Mucosa of descending colon (tissue), 3 donors: ENCODE measurements at regions not wholly inside any gene's neighbourhood (a gene's known extent, or its start where the extent isn't known, plus 50 kb on each side); places are given as distances from the start of the nearest gene placed in this dataset.

Source experiments
- ATAC-seq: fragments of 200-7000 bp; cut with Tn5 transposase; one replicate; pipeline ENCODE4 v1.9.1; 2020; ENCODE audit warnings: mild to moderate bottlenecking, moderate library complexity
- DNase-seq, 3 donors: peaks; one replicate each; pipeline ENCODE4 v3.0.0-alpha.2; 2020
- H3K36me3 ChIP-seq: fragments of 200-600 bp; one replicate; pipeline ENCODE4 v1.8.0; 2021; ENCODE audit warnings: low read depth, mild to moderate bottlenecking
- H3K4me1 ChIP-seq: fragments of 200-600 bp; one replicate; pipeline ENCODE4 v1.8.0; 2021; ENCODE audit warnings: low read depth, mild to moderate bottlenecking
- H3K4me3 ChIP-seq: fragments of 200-600 bp; one replicate; pipeline ENCODE4 v1.8.0; 2021; ENCODE audit warnings: mild to moderate bottlenecking
- H3K9me3 ChIP-seq: fragments of 200-600 bp; one replicate; pipeline ENCODE4 v1.8.0; 2021; ENCODE audit warnings: mild to moderate bottlenecking
- intact Hi-C, 2 donors: fragments of 100-400 bp; cut with DNase I in 1 of 2; cut with micrococcal nuclease in 1 of 2; formaldehyde crosslinking; loops; one replicate each; pipeline versions ENCODE4 v1.11.0 to v1.11.1; 2022; cut with DNase I, micrococcal nuclease
- TF ChIP-seq, protein P1 (sequence below): fragments of 200-600 bp; IDR thresholded peaks from one replicate; pipeline ENCODE4 v1.8.0; 2022; ENCODE audit warnings: antibody characterized with exemption, mild to moderate bottlenecking
- donor health status: DM: no; HTN: no; CAD: no; lungs with moderate emphysema.
- donor health status: DM: no; HTN: no; CAD: no.
- donor health status: DM: no; HTN: yes; CAD: no.

DNA sequence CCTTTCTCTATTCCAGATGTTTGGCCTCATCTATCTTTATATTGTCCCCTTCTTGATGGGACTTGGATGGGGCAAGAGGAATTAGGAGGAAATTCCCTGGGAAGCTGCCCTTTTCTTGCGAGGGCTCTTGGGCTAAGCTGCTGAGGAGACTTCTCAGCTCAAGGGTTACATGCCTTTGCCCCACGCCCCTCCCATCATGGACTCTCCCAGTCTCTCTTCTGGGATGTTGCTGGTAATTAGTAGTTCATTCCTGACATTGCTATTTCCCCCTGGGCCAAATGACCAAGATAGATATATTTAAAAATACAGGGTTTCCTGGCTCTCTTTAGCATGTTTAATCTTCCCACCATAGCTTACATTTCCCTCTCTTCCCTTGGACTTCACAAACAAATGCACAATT lies 90.6 kb upstream of the RALGPS2 start:
- no peak for DNase-seq

DNA sequence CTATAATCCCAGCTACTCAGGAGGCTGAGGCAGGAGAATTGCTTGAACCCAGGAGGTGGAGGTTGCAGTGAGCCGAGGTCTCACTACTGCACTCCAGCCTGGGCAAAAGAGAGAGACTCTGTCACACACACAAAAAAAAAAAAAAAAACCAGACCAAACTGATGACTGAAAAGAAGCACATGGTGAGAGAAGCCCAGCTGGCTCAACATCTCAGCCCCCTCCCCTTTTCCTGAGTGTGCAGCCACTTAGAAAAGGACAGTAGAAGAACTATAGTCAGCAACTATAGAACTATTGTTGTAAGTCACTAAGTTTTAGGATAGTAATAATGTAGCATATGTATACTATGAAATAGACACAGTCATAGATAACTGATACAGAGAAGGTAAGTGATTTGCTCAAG lies 87.2 kb upstream of the RALGPS2 start:
- Histone ChIP-seq H3K9me3 (no peaks in the 10 kb centered on the region), H3K36me3 (no peaks in the 10 kb centered on the region), H3K4me3 (no peak overlapping the region), H3K4me1 (no peaks in the 10 kb centered on the region)
- ATAC-seq: no peak
- intact Hi-C loops: no loop called here
- DNase-seq: no peak
- TF ChIP-seq, protein P1, sequence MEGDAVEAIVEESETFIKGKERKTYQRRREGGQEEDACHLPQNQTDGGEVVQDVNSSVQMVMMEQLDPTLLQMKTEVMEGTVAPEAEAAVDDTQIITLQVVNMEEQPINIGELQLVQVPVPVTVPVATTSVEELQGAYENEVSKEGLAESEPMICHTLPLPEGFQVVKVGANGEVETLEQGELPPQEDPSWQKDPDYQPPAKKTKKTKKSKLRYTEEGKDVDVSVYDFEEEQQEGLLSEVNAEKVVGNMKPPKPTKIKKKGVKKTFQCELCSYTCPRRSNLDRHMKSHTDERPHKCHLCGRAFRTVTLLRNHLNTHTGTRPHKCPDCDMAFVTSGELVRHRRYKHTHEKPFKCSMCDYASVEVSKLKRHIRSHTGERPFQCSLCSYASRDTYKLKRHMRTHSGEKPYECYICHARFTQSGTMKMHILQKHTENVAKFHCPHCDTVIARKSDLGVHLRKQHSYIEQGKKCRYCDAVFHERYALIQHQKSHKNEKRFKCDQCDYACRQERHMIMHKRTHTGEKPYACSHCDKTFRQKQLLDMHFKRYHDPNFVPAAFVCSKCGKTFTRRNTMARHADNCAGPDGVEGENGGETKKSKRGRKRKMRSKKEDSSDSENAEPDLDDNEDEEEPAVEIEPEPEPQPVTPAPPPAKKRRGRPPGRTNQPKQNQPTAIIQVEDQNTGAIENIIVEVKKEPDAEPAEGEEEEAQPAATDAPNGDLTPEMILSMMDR: no peak

More for the DNA sequence above, 90.6 kb upstream of the RALGPS2 start:
- no peaks in the 10 kb centered on the region for H3K4me1 ChIP-seq
- TF ChIP-seq, protein P1: no peak
- no peaks in the 10 kb centered on the region for H3K9me3 ChIP-seq
- ATAC-seq: no peak
- H3K4me3 ChIP-seq: no peak overlapping the region
- no peaks in the 10 kb centered on the region for H3K36me3 ChIP-seq
- intact Hi-C loops: no loop called here

- Histone ChIP-seq H3K9me3 (no peaks in the 10 kb centered on the region), H3K4me1 (no peaks in the 10 kb centered on the region), H3K36me3 (no peaks in the 10 kb centered on the region), H3K4me3 (no peak overlapping the region)
- TF ChIP-seq, protein P1: no peak
- ATAC-seq: no peak
- no peak for DNase-seq
- intact Hi-C loops: no loop called here
These were observed 85.7 kb upstream of the RALGPS2 start for GRCh38 chr1:178639326-178639725.

DNA sequence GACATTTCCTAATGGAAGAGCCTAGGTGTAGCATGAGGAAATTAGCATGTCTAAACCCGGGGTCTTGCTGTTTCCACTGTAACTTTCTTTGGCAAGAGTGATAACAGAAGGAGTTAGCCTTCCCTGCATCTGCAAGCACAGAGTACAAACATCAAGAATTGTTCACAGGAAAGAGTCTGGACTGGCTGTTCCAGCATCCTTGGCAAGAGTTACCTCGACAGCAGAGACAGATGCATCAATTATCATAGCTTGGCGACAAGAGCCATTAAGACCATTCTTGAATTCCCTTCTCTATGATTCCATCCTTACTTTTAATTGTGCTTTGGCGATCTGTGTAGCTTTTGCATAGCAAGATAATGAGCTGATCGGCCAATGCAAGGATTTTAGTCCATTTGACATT lies 82.8 kb upstream of the RALGPS2 start:
- TF ChIP-seq, protein P1: no peak
- Histone ChIP-seq H3K36me3 (no peaks in the 10 kb centered on the region), H3K4me3 (no peak overlapping the region), H3K4me1 (no peaks in the 10 kb centered on the region), H3K9me3 (no peaks in the 10 kb centered on the region)
- intact Hi-C loops: no loop called here
- ATAC-seq: no peak
- no peak for DNase-seq

- H3K36me3 ChIP-seq: no peaks in the 10 kb centered on the region
- no peaks in the 10 kb centered on the region for H3K9me3 ChIP-seq
- intact Hi-C loops: no loop called here
- TF ChIP-seq, protein P1: no peak
- H3K4me1 ChIP-seq: no peaks in the 10 kb centered on the region
- no peak for DNase-seq
- no peak overlapping the region for H3K4me3 ChIP-seq
- no peak for ATAC-seq
These were observed 81.7 kb upstream of the RALGPS2 start for GRCh38 chr1:178643349-178643748.

DNA sequence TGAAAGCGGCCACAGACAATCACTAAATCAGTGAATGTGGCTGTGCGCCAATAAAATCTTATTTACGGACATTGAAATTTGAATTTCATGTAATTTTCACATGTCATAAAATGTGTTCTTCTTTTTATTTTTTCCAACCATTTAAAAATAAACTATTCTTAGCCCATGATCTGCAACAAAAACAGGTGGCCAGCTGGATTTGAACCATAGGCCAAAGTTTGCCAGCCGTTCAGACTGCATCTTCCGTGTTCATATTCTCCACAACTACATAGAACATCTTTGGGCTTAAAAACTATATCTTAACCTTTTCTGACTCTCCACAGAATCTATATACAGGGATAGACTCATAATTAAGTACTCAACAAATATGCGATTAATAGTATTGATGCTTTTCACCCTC lies 81.2 kb upstream of the RALGPS2 start:
- H3K36me3 ChIP-seq: no peaks in the 10 kb centered on the region
- ATAC-seq: no peak
- no peaks in the 10 kb centered on the region for H3K4me1 ChIP-seq

More for the DNA sequence above, 81.2 kb upstream of the RALGPS2 start:
- Histone ChIP-seq H3K9me3 (no peaks in the 10 kb centered on the region), H3K4me3 (no peak overlapping the region)
- DNase-seq: no peak
- intact Hi-C loops: no loop called here
- TF ChIP-seq, protein P1: no peak
